Ascending aorta (tissue), 2 donors: ENCODE measurements at regions not wholly inside any gene's neighbourhood (a gene's known extent, or its start where the extent isn't known, plus 50 kb on each side); places are given as distances from the start of the nearest gene placed in this dataset.
"Not testable (repeated sequence)": the region's sequence is repeated elsewhere in the genome, so short reads cannot be mapped to it uniquely, and the experiment has no call there.

Experiments
- DNase-seq, 2 donors: peaks; one replicate each; pipeline ENCODE4 v3.0.0-alpha.2; 2019; ENCODE audit warnings: low spot score in 2 of 2
- H3K27ac ChIP-seq, 2 donors: fragments of 200-600 bp; sonication (generic); one replicate each; pipeline ENCODE4 v1.5.1; 2016 to 2017; ENCODE audit warnings: mild to moderate bottlenecking in 1 of 2
- H3K27me3 ChIP-seq: fragments of 200-600 bp; sonication (generic); one replicate; pipeline ENCODE4 v1.5.1; 2017
- H3K36me3 ChIP-seq, 2 donors: fragments of 200-600 bp; sonication (generic); one replicate each; pipeline ENCODE4 v1.5.1; 2016
- H3K4me1 ChIP-seq, 2 donors: fragments of 200-600 bp; sonication (generic); one replicate each; pipeline ENCODE4 v1.5.1; 2016 to 2017; ENCODE audit warnings: mild to moderate bottlenecking in 1 of 2
- H3K4me3 ChIP-seq, 2 donors: fragments of 200-600 bp; sonication (generic); one replicate each; pipeline ENCODE4 v1.5.1; 2016 to 2017; ENCODE audit warnings: mild to moderate bottlenecking in 1 of 2
- H3K9me3 ChIP-seq, 2 donors: fragments of 200-600 bp; sonication (generic); one replicate each; pipeline ENCODE4 v1.5.1; 2016
- intact Hi-C: fragments of 100-400 bp; cut with DNase I; formaldehyde crosslinking; loops from one replicate; pipeline ENCODE4 v1.15.1; 2023
- TF ChIP-seq, protein P1 (sequence below), 3 experiments: fragments of 200-600 bp in 2 of 3; fragments of 450-650 bp in 1 of 3; sonication (generic) in 2 of 3; IDR thresholded peaks; one replicate each; pipeline ENCODE4 v1.5.1; 2016 to 2019; ENCODE audit warnings: antibody characterized with exemption in 3 of 3, mild to moderate bottlenecking in 1 of 3, moderate library complexity in 1 of 3

DNA sequence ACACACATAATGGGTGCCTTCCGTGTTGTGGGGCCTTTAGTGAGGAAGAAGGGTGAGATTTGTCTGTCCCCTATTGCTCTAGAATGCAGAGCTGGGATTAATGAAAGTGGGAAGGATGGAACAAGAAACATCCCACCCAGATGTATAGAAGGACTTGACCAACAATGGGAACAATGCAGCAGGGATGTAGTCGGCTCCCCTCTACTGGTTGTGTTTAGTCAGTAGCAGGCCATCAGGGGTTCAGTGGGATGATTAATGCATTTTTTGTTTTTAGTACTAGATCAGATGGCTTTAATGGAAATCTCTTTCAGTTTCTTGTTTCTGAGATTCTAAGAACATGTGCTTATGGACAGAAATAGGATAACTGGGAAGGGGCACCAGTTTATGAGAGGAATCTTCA, 156.0 kb upstream of the ROPN1 start:
- DNase-seq = no peak
- peaks cover 8 to 29% of the 10 kb centered on the region in 2 donors for H3K4me1 ChIP-seq
- TF ChIP-seq, protein P1, sequence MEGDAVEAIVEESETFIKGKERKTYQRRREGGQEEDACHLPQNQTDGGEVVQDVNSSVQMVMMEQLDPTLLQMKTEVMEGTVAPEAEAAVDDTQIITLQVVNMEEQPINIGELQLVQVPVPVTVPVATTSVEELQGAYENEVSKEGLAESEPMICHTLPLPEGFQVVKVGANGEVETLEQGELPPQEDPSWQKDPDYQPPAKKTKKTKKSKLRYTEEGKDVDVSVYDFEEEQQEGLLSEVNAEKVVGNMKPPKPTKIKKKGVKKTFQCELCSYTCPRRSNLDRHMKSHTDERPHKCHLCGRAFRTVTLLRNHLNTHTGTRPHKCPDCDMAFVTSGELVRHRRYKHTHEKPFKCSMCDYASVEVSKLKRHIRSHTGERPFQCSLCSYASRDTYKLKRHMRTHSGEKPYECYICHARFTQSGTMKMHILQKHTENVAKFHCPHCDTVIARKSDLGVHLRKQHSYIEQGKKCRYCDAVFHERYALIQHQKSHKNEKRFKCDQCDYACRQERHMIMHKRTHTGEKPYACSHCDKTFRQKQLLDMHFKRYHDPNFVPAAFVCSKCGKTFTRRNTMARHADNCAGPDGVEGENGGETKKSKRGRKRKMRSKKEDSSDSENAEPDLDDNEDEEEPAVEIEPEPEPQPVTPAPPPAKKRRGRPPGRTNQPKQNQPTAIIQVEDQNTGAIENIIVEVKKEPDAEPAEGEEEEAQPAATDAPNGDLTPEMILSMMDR (IDR thresholded peaks at IDR 0.05) = peak in 1 of 3 experiments; percentile 13
- no peaks in the 10 kb centered on the region for H3K36me3 ChIP-seq
- H3K27ac ChIP-seq = peak overlapping the region; percentile 1 to 20
- intact Hi-C loops = no loop called here
- no peak overlapping the region for H3K4me3 ChIP-seq
- no peaks in the 10 kb centered on the region for H3K27me3 ChIP-seq
- H3K9me3 ChIP-seq = no peaks in the 10 kb centered on the region

DNA sequence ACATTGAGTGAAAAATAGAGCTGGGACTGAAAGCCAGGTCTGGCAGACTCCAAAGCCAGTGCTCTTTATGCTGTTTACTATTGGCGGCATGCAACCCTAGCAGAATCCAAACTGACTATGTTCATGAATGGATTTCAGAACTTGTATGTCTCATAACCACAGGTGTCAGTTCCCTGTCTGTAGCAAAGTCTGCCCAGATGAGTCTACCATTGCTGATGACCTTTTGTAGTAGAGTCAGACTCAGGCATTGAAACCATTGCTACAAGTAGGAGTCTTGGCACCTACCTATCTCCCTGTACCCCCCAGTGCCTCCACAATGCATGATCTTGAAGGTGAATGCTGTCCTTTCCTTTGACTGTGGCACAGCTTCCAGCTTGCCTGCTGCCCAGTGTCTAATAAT, 157.2 kb upstream of the ROPN1 start:
- intact Hi-C loops = no loop called here
- H3K4me1 ChIP-seq = peaks cover under 1 to 20% of the 10 kb centered on the region in 2 donors
- no peaks in the 10 kb centered on the region for H3K36me3 ChIP-seq
- no peaks in the 10 kb centered on the region for H3K27me3 ChIP-seq
- H3K27ac ChIP-seq = peak overlapping the region; percentile 11 to 62
- H3K4me3 ChIP-seq = no peak overlapping the region
- TF ChIP-seq, protein P1 (IDR thresholded peaks at IDR 0.05) = no peak
- DNase-seq = no peak
- no peaks in the 10 kb centered on the region for H3K9me3 ChIP-seq

DNA sequence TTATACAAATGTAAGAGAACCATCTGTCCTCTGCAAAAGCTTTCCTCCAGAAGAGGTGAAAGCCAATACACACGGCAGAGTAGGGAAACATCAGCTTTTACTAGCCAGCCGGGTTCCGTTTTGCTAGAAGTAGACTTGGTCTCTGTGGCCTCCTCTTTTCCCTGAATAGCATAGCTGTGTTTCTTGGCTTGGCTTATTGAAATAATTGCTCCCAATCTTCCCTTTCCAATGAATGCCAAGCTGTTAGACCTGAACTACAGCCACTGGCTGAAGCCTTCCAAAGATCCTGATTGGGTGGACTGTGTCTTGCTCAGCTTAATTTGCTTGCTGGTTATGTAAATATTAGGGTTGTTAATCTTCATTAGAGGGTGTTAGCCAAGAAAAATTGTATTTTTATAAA, 157.8 kb upstream of the ROPN1 start:
- no peaks in the 10 kb centered on the region for H3K27me3 ChIP-seq
- intact Hi-C loops = no loop called here
- no peaks in the 10 kb centered on the region for H3K36me3 ChIP-seq
- no peak overlapping the region for H3K4me3 ChIP-seq
- H3K4me1 ChIP-seq = peaks cover 0 to 14% of the 10 kb centered on the region in 2 donors
- peak overlapping the region; percentile 11 to 62 for H3K27ac ChIP-seq
- no peak for DNase-seq
- H3K9me3 ChIP-seq = no peaks in the 10 kb centered on the region
- TF ChIP-seq, protein P1 (IDR thresholded peaks at IDR 0.05) = no peak

DNA sequence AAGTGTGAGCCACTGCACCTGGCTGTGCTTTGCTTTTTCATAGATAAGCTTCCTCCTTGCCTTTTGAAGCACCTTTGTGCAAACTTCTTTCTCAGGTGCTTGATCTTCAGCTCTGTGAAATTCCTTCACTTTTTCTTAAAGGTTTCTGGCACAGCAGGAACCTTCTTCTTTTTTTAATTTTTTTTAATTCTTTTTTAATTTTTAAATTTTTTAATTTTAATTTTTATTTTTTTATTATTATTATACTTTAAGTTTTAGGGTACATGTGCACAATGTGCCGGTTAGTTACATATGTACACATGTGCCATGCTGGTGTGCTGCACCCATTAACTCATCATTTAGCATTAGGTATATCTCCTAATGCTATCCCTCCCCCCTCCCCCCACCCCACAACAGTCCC, 161.0 kb upstream of the ROPN1 start:
- peaks cover 17 to 36% of the 10 kb centered on the region in 2 donors for H3K4me1 ChIP-seq

DNA sequence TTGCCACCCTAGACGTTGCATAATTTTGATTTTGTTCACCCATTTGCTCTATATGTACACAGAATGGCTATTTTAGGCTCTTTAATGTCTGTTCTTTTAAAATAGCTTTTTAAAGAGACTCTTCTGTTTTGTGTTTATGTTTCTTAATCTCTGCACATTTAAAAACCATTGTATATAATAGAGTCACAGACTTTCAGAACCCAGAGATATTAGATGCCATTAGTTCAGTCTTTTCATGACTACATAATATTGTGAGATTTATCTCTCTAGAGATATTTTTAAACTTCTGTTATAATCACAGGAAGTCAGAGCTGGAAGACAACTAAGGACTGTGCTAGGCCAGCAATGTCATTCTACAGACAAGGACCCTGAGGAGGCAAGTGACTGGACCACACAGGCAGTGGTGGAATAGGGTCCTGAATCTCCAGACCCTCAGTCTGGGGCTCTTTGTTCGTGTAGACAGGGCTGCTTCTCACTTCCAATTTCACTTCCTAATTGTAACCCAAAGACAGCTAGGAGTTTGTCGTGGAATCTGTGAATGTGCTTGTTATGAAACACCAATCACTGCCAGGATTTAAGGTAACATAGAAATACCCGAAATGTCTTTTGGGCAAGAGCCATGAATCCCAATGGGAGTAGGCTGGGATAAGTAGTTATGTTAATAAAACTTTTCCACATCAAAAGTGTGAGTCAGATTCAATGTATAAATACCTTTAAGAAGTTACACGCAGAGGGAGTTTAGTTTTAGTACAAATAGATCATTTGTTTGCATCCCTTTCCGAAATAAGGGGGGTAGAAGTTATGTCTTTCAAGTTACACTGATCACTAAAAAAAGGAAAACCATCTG, 165.2 kb upstream of the ROPN1 start:
- Histone ChIP-seq H3K4me3 (no peak overlapping the region), H3K36me3 (no peaks in the 10 kb centered on the region), H3K27ac (peak overlapping the region; percentile 6 to 52), H3K9me3 (no peaks in the 10 kb centered on the region), H3K4me1 (peaks cover 19 to 47% of the 10 kb centered on the region in 2 donors), H3K27me3 (no peaks in the 10 kb centered on the region)
- TF ChIP-seq, protein P1 (IDR thresholded peaks at IDR 0.05) = no peak
- DNase-seq = no peak
- intact Hi-C loops = no loop called here

More for the DNA sequence above, 161.0 kb upstream of the ROPN1 start:
- H3K27ac ChIP-seq, H3K9me3 ChIP-seq, intact Hi-C loops, H3K36me3 ChIP-seq, H3K27me3 ChIP-seq, H3K4me3 ChIP-seq, DNase-seq: not testable (repeated sequence)

DNA sequence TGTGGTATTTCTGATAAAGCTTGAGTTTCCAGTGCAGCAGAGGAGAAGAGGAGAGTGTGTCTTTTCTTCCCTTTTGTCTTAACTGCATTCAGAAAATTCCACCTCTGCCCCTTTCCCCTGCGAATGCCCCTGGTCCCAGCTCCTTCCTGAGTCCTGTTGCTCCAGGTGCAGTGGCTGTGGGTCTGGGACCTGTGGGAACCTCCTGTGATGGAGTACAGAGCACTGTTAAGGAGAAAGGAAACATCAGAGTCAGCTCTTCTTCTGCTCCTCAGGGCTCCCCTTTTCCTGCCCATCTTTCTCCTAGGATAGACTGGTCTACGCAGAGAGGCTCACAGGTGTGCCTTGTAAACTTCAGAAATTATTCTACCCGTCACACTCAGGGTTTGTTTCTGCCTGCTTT, 165.8 kb upstream of the ROPN1 start:
- peaks cover 19 to 47% of the 10 kb centered on the region in 2 donors for H3K4me1 ChIP-seq
- no peaks in the 10 kb centered on the region for H3K36me3 ChIP-seq
- no peaks in the 10 kb centered on the region for H3K9me3 ChIP-seq
- H3K27me3 ChIP-seq = no peaks in the 10 kb centered on the region
- intact Hi-C loops = no loop called here
- H3K4me3 ChIP-seq = no peak overlapping the region
- TF ChIP-seq, protein P1 (IDR thresholded peaks at IDR 0.05) = no peak
- DNase-seq = no peak
- peak overlapping the region; percentile 3 to 52 for H3K27ac ChIP-seq
